ENCODE measurements at regions not wholly inside any gene's neighbourhood (a gene's known extent, or its start where the extent isn't known, plus 50 kb on each side); places are given as distances from the start of the nearest gene placed in this dataset.
"Not testable (repeated sequence)": the region's sequence is repeated elsewhere in the genome, so short reads cannot be mapped to it uniquely, and the experiment has no call there.

DNA sequence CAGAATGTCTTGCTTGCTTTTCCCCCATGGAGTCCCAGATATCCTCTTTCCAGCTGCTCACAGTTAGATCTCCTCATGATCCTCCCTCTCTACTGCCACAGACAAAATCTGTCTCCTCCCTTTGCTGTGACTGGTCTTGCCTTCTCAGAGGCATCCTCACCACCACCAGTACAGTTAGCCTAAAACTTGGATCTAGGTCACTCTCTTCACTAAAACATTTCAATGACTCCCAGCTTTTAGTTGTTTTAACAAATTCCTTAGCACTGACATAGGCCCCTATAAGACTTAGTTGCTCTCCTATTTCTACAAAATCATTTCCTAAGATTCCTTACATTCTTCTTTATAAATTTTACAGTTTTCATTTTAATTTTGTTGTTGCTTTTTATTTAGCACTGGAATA is 734.2 kb upstream of the CHAC2 start:
- no peak for ATAC-seq
- Histone ChIP-seq H3K9me3 (no peaks in the 10 kb centered on the region), H3K27me3 (no peaks in the 10 kb centered on the region), H3K36me3 (no peaks in the 10 kb centered on the region), H3K4me3 (no peak overlapping the region), H3K4me1 (no peaks in the 10 kb centered on the region), H3K27ac (no peak overlapping the region)
- TF ChIP-seq EP300 (IDR thresholded peaks at IDR 0.05) (no peak), POLR2A (IDR thresholded peaks at IDR 0.05) (no peak), POLR2AphosphoS5 (IDR thresholded peaks at IDR 0.05) (no peak)
- TF ChIP-seq, protein P1, sequence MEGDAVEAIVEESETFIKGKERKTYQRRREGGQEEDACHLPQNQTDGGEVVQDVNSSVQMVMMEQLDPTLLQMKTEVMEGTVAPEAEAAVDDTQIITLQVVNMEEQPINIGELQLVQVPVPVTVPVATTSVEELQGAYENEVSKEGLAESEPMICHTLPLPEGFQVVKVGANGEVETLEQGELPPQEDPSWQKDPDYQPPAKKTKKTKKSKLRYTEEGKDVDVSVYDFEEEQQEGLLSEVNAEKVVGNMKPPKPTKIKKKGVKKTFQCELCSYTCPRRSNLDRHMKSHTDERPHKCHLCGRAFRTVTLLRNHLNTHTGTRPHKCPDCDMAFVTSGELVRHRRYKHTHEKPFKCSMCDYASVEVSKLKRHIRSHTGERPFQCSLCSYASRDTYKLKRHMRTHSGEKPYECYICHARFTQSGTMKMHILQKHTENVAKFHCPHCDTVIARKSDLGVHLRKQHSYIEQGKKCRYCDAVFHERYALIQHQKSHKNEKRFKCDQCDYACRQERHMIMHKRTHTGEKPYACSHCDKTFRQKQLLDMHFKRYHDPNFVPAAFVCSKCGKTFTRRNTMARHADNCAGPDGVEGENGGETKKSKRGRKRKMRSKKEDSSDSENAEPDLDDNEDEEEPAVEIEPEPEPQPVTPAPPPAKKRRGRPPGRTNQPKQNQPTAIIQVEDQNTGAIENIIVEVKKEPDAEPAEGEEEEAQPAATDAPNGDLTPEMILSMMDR (IDR thresholded peaks at IDR 0.05), result no peak

DNA sequence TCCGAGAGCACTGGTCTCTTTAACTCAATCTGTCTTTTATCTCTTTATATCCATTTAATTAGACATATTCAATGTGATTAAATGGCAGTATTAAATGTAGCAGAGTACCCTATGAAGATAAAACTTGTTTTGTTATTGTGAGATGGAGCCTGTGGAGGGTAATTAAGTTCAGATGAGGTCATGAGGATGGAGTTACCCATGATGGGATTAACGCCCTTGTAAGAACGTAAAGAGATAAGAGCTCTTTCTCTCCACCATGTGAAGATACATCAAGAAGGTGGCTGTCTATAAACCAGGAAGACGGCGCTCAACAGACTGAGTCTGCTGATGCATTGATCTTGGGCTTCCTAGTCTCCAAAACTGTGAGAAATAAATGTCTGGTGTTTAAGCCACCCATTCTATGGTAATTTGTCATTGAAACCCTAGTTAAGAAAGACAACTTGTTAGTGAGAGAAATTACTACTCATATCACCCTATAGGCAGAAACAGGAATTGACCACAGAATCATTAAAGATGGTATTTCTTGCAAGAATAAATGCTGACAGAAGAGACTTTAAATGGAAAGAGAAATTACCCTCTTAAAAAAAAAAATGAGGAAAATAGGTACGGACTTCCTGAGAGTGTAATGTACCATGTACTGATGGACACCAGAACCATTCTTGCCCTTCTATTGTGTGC is 738.7 kb upstream of the CHAC2 start:
- Histone ChIP-seq H3K4me1 (no peaks in the 10 kb centered on the region), H3K27me3 (no peaks in the 10 kb centered on the region), H3K27ac (no peak overlapping the region), H3K9me3 (no peaks in the 10 kb centered on the region), H3K36me3 (no peaks in the 10 kb centered on the region), H3K4me3 (no peak overlapping the region)
- ATAC-seq, result no peak
- TF ChIP-seq POLR2A (IDR thresholded peaks at IDR 0.05) (no peak), POLR2AphosphoS5 (IDR thresholded peaks at IDR 0.05) (no peak), EP300 (IDR thresholded peaks at IDR 0.05) (no peak)
- TF ChIP-seq, protein P1 (IDR thresholded peaks at IDR 0.05), result no peak
- WGBS, 2 donors (ENCODE audit: low coverage in 1 of 2), result 80 to 100% methylated on average over 5 to 6 of the region's 6 CpGs

DNA sequence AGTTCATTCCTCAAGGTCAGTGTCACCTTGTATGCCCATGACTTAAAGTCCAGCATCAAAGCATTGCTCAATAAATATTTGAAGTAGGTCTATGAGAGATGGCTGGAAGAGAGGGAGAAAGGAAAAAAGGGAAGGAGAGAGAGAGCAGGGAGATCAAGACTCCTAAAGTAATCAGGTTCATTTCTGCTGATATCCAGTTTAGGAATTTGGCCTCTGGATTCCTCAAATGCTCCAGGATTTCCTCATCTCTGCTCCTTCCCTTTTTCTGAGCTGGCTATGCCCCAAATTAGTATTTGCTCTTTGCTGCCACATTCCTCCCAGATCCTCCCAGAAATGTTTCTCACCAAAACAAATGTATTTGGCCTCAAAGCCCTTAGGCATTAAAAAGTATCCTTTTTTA is 739.4 kb upstream of the CHAC2 start:
- TF ChIP-seq POLR2A (IDR thresholded peaks at IDR 0.05) (no peak), EP300 (IDR thresholded peaks at IDR 0.05) (no peak), POLR2AphosphoS5 (IDR thresholded peaks at IDR 0.05) (no peak)
- TF ChIP-seq, protein P1 (IDR thresholded peaks at IDR 0.05), result no peak
- no peaks in the 10 kb centered on the region for H3K9me3 ChIP-seq
- H3K27me3 ChIP-seq, result no peaks in the 10 kb centered on the region
- no peaks in the 10 kb centered on the region for H3K4me1 ChIP-seq
- no peak overlapping the region for H3K4me3 ChIP-seq
- H3K36me3 ChIP-seq, result no peaks in the 10 kb centered on the region
- no peak for ATAC-seq
- no peak overlapping the region for H3K27ac ChIP-seq

DNA sequence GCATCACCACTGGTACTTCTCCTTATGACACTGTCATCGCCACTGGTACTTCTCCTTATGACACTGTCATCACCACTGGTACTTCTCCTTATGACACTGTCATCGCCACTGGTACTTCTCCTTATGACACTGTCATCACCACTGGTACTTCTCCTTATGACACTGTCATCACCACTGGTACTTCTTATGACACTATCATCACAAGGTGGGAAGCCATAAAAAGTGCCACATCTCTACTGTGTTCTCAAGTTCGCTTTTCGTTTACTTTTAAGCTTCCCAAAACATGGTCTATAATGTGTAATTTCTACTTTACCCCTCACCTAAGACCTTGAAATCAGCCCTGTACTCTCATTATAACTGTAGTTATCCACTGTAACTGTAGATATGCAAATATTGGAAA is 745.4 kb upstream of the CHAC2 start:
- not testable (repeated sequence) for H3K27ac ChIP-seq, H3K9me3 ChIP-seq, H3K4me3 ChIP-seq, H3K27me3 ChIP-seq, H3K36me3 ChIP-seq, H3K4me1 ChIP-seq, ATAC-seq
- 80 to 92% methylated on average over 4 of the region's 4 CpGs for WGBS, 2 donors (ENCODE audit: low coverage in 1 of 2)

DNA sequence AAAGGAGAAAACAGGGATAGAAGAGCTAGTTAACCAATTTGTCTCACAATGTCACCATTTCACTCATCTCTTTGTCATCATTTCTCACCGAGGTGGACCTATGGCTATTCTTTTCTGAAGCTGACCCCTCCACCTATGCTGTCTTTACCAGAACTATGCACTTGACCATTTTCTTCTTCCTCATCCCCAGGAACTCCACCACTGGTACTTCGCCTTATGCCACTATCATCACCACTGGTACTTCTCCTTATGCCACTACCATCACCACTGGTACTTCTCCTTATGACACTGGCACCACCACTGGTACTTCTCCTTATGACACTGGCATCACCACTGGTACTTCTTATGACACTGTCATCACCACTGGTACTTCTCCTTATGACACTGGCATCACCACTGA is 745.8 kb upstream of the CHAC2 start:
- Histone ChIP-seq H3K4me1 (no peaks in the 10 kb centered on the region), H3K9me3 (no peaks in the 10 kb centered on the region), H3K4me3 (no peak overlapping the region), H3K27ac (no peak overlapping the region), H3K27me3 (no peaks in the 10 kb centered on the region), H3K36me3 (no peaks in the 10 kb centered on the region)
- ATAC-seq, result no peak
- TF ChIP-seq, protein P1 (IDR thresholded peaks at IDR 0.05), result no peak
- no peak for TF ChIP-seq POLR2A (IDR thresholded peaks at IDR 0.05)
- no peak for TF ChIP-seq EP300 (IDR thresholded peaks at IDR 0.05)
- TF ChIP-seq POLR2AphosphoS5 (IDR thresholded peaks at IDR 0.05), result no peak
- 89 to 97% methylated on average over 2 of the region's 2 CpGs for WGBS, 2 donors (ENCODE audit: low coverage in 1 of 2)
